MCF 10A (cell line): ENCODE measurements at regions not wholly inside any gene's neighbourhood (a gene's known extent, or its start where the extent isn't known, plus 50 kb on each side); places are given as distances from the start of the nearest gene placed in this dataset.

Experiments
- BruUV-seq: library from RNA; stranded (reverse); fragments of 400-500 nt; replicated peaks from 2 replicates; lab custom pipeline; 2021; lab: Mats Ljungman, UMichigan
- CTCF ChIA-PET: fragments of 300-600 bp; sonication (Branson Sonifier 250); formaldehyde crosslinking; extraction: SDS; loops from one replicate; lab custom pipeline; 2021; ENCODE audit warnings: antibody characterized with exemption, inconsistent platforms; lab: Yijun Ruan, JAX
- POLR2A ChIA-PET: fragments of 300-600, 350-650 bp; sonication (Branson Sonifier 250); formaldehyde crosslinking; extraction: SDS; loops from one replicate; lab custom pipeline; 2020; ENCODE audit warnings: antibody characterized with exemption, inconsistent platforms; lab: Yijun Ruan, JAX
- DNase-seq: peaks from one replicate; pipeline ENCODE4 v3.0.0-alpha.2; 2018; ENCODE audit not compliant: unreplicated experiment
- H3K27ac Mint-ChIP-seq: one replicate; pipeline ENCODE4 v1.8.0; 2022; ENCODE audit warnings: mild to moderate bottlenecking, low read depth, mixed read lengths; ENCODE audit not compliant: unreplicated experiment
- H3K27me3 Mint-ChIP-seq: one replicate; pipeline ENCODE4 v1.8.0; 2022; ENCODE audit warnings: mixed read lengths; ENCODE audit not compliant: insufficient read depth, unreplicated experiment
- H3K36me3 Mint-ChIP-seq: one replicate; pipeline ENCODE4 v1.8.0; 2022; ENCODE audit warnings: mild to moderate bottlenecking, moderate library complexity, mixed read lengths; ENCODE audit not compliant: insufficient read depth, unreplicated experiment
- H3K4me1 Mint-ChIP-seq: one replicate; pipeline ENCODE4 v1.8.0; 2022; ENCODE audit warnings: mixed read lengths; ENCODE audit not compliant: insufficient read depth, unreplicated experiment
- H3K4me3 Mint-ChIP-seq: one replicate; pipeline ENCODE4 v1.8.0; 2022; ENCODE audit warnings: mild to moderate bottlenecking, moderate library complexity, mixed read lengths; ENCODE audit not compliant: unreplicated experiment
- H3K9me3 Mint-ChIP-seq: one replicate; pipeline ENCODE4 v1.8.0; 2022; ENCODE audit warnings: mixed read lengths; ENCODE audit not compliant: unreplicated experiment
- intact Hi-C: fragments of 100-400 bp; cut with micrococcal nuclease; formaldehyde crosslinking; loops from 2 replicates; pipeline ENCODE4 v1.14.1; 2022
- TF ChIP-seq, protein P1 (sequence below): fragments of 200-600 bp; IDR thresholded peaks from one replicate; pipeline ENCODE4 v1.8.0; 2022; ENCODE audit warnings: antibody characterized with exemption, mild to moderate bottlenecking; ENCODE audit not compliant: unreplicated experiment

DNA sequence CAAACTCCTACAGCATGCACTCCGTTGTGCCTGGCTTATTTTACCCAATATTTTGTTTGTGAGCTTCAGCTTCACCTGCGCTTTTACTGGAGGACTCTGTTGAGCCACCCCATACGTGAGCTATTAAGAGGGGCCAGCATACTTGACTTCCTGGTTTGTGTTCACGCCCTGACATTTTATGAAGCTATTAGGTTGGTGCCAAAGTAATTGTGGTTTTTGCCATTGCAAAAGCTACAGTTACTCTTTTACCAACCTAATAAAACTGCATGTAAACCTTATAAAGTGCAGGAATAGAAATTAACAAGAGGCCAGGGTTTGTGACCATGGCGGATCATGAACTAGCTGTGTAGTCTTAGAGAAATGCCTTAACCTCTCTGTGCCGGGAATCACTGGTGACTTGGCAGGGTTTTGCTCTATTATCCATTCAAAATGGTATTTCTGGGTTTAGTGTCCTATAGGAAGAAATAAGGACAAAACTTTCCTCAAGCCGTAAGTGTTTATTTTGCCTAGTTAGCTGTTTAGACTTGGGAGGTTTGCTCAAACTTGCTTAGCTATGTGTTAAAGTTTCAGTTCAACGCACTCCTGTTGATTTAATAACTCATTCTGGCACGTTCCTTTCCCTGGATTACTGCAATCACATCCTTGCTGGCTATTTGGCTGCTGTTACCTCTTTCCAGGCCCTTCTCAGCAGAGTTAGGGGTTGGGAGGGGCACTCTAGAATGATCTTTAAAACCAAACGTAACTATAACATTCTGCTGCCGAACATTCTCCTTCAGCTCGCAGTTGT lies 1027.6 kb downstream of the BCL11B start:
- intact Hi-C loops: no loop called here

DNA sequence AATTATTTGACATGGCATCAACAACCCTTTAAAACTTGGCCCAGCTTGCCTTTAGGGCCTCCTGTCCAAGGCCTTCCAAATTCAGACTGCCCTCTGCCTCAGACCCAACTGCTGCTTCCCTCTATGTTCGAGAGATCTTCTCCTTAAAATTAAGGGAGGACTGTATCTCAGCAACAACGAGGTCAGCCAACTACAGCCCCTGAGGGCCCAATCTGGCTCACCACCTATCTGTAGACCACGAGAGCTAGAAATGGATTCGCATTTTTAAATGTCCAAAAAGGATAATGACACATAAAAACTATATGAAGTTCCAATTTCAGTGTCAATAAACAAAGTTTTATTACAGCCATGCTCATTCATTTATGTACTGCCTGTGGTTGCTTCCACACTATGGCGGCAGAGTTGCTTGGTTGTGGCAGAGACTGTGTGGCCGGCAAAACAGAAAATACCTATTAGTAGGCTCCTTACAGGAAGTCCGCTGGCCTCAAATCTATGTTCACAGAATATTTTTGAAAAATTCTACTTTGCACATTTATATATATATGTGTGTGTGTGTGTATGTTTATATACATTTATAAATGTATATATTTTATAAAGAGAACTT lies 1026.9 kb downstream of the BCL11B start:
- intact Hi-C loops: no loop called here
- peaks cover 6% of the 10 kb centered on the region for H3K36me3 Mint-ChIP-seq

More for the DNA sequence above, 1027.6 kb downstream of the BCL11B start:
- TF ChIP-seq, protein P1, sequence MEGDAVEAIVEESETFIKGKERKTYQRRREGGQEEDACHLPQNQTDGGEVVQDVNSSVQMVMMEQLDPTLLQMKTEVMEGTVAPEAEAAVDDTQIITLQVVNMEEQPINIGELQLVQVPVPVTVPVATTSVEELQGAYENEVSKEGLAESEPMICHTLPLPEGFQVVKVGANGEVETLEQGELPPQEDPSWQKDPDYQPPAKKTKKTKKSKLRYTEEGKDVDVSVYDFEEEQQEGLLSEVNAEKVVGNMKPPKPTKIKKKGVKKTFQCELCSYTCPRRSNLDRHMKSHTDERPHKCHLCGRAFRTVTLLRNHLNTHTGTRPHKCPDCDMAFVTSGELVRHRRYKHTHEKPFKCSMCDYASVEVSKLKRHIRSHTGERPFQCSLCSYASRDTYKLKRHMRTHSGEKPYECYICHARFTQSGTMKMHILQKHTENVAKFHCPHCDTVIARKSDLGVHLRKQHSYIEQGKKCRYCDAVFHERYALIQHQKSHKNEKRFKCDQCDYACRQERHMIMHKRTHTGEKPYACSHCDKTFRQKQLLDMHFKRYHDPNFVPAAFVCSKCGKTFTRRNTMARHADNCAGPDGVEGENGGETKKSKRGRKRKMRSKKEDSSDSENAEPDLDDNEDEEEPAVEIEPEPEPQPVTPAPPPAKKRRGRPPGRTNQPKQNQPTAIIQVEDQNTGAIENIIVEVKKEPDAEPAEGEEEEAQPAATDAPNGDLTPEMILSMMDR: no peak
- ChIA-PET POLR2A (interaction anchor here (0.6 to 1.5 kb wide), 3 partner anchors 11 to 853 kb away, joined by 3 to 4 read pairs (median 3); no protein-coding TSS in a partner anchor), CTCF (interaction anchor here (0.6 to 0.7 kb wide), 2 partner anchors 21 to 31 kb away, joined by 3 to 4 read pairs; no protein-coding TSS in a partner anchor)
- no TSS peak for BruUV-seq
- no peaks in the 10 kb centered on the region for H3K27me3 Mint-ChIP-seq
- H3K9me3 Mint-ChIP-seq: no peaks in the 10 kb centered on the region
- peaks cover 6% of the 10 kb centered on the region for H3K36me3 Mint-ChIP-seq
- H3K27ac Mint-ChIP-seq: no peak overlapping the region
- DNase-seq: no peak
- no peak overlapping the region for H3K4me3 Mint-ChIP-seq
- H3K4me1 Mint-ChIP-seq: peaks cover 3% of the 10 kb centered on the region

DNA sequence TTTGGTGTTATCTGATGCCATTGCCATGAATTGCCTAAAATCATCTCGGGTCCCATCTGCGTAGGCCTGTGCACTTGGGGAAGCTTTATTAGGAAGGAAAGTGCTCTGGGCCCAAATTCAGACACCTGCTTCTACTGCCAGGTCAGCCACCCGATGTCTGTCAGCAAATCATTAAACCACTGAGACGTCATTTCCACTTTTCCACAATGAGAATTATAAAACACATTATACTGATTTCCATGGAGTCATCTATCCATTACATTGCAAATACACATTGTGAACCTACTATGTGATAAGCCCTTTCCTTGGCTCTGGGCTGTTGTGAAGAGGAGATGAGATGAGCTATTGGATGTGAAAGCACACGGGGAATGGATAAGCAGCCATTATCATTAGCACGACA lies 1022.9 kb downstream of the BCL11B start:
- ChIA-PET CTCF (no interaction called here), POLR2A (interaction anchor here (1.0 to 1.7 kb wide), 3 partner anchors 10 to 89 kb away, joined by 3 to 4 read pairs (median 4); no protein-coding TSS in a partner anchor)
- H3K9me3 Mint-ChIP-seq: no peaks in the 10 kb centered on the region
- no peaks in the 10 kb centered on the region for H3K27me3 Mint-ChIP-seq
- no peak overlapping the region for H3K4me3 Mint-ChIP-seq
- TF ChIP-seq, protein P1: no peak
- no peaks in the 10 kb centered on the region for H3K4me1 Mint-ChIP-seq
- BruUV-seq: no TSS peak
- no peak for DNase-seq
- H3K27ac Mint-ChIP-seq: no peak overlapping the region
- peaks cover 6% of the 10 kb centered on the region for H3K36me3 Mint-ChIP-seq
- intact Hi-C loops: no loop called here

More for the DNA sequence above, 1026.9 kb downstream of the BCL11B start:
- no peak overlapping the region for H3K27ac Mint-ChIP-seq
- no peaks in the 10 kb centered on the region for H3K9me3 Mint-ChIP-seq
- H3K4me1 Mint-ChIP-seq: no peaks in the 10 kb centered on the region
- no peaks in the 10 kb centered on the region for H3K27me3 Mint-ChIP-seq
- ChIA-PET CTCF (interaction anchor here (0.6 kb wide), 1 partner anchor 21 kb away, joined by 4 read pairs; no protein-coding TSS in a partner anchor), POLR2A (interaction anchor here (0.6 to 1.5 kb wide), 3 partner anchors 12 to 852 kb away, joined by 3 to 4 read pairs (median 4); no protein-coding TSS in a partner anchor)
- TF ChIP-seq, protein P1: no peak
- H3K4me3 Mint-ChIP-seq: no peak overlapping the region
- no peak for DNase-seq
- BruUV-seq: no TSS peak

DNA sequence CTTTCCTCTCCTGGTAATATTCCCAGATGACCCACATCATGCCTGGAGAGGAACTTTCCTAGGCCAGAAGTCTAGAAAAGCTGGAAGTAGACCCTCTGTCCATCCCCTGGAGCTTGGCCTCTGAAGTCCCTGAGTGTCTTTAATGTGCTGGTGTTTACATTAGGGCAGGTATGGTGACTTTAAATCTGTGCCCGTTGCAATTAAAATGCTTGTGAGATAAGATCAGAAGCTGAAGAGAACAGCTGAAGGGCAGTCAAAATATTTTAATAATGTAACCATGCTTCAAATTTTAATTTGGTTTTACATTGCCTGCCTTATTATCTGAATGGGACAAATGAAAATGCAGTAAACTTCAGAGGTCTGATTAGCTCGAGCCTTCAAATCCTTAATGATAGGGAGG lies 1022.5 kb downstream of the BCL11B start:
- no TSS peak for BruUV-seq
- H3K9me3 Mint-ChIP-seq: no peaks in the 10 kb centered on the region
- no peaks in the 10 kb centered on the region for H3K27me3 Mint-ChIP-seq
- TF ChIP-seq, protein P1: no peak
- no peak overlapping the region for H3K27ac Mint-ChIP-seq
- H3K4me1 Mint-ChIP-seq: no peaks in the 10 kb centered on the region
- POLR2A ChIA-PET: interaction anchor here (0.7 to 1.0 kb wide), 2 partner anchors 89 to 132 kb away, joined by 3 to 4 read pairs; no protein-coding TSS in a partner anchor
- intact Hi-C loops: no loop called here
- no peak for DNase-seq
- no peak overlapping the region for H3K4me3 Mint-ChIP-seq
- CTCF ChIA-PET: interaction anchor here (0.6 kb wide), 1 partner anchor 15 kb away, joined by 3 read pairs; no protein-coding TSS in a partner anchor
- peaks cover 6% of the 10 kb centered on the region for H3K36me3 Mint-ChIP-seq
